ENCODE measurements at regions not wholly inside any gene's neighbourhood (a gene's known extent, or its start where the extent isn't known, plus 50 kb on each side); places are given as distances from the start of the nearest gene placed in this dataset.
"Not testable (repeated sequence)": the region's sequence is repeated elsewhere in the genome, so short reads cannot be mapped to it uniquely, and the experiment has no call there.

GRCh38 chr13:108003626-108004025 is 211.7 kb downstream of the LIG4 start:
- DNase-seq (ENCODE audit: low spot score), result no peak

- DNase-seq (ENCODE audit: low spot score), result no peak
Observed at GRCh38 chr13:108000998-108001397, 214.3 kb downstream of the LIG4 start.

GRCh38 chr13:107999751-108000150 is 215.6 kb downstream of the LIG4 start:
- DNase-seq (ENCODE audit: low spot score), result no peak

GRCh38 chr13:107994137-107994536 is 221.2 kb downstream of the LIG4 start:
- no peak for DNase-seq (ENCODE audit: low spot score)

- DNase-seq (ENCODE audit: low spot score), result no peak
Observed at GRCh38 chr13:107993239-107993949, 221.9 kb downstream of the LIG4 start.

GRCh38 chr13:107992542-107992941 is 222.8 kb downstream of the LIG4 start:
- DNase-seq (ENCODE audit: low spot score), result no peak

- no peak for DNase-seq (ENCODE audit: low spot score)
Observed at GRCh38 chr13:107977071-107977574, 238.2 kb downstream of the LIG4 start.

- no peak for DNase-seq (ENCODE audit: low spot score)
Observed at GRCh38 chr13:107976628-107977027, 238.7 kb downstream of the LIG4 start.

- no peak for DNase-seq (ENCODE audit: low spot score)
Observed at GRCh38 chr13:107974409-107974808, 240.9 kb downstream of the LIG4 start.

- no peak for DNase-seq (ENCODE audit: low spot score)
Observed at GRCh38 chr13:107969546-107969945, 245.8 kb downstream of the LIG4 start.

GRCh38 chr13:107968470-107968869 is 246.9 kb downstream of the LIG4 start:
- DNase-seq (ENCODE audit: low spot score), result no peak

- DNase-seq (ENCODE audit: low spot score), result no peak
Observed at GRCh38 chr13:107964395-107964794, 250.9 kb downstream of the LIG4 start.

GRCh38 chr13:107961849-107962608 is 253.3 kb downstream of the LIG4 start:
- no peak for DNase-seq (ENCODE audit: low spot score)

GRCh38 chr13:107960301-107960700 is 255.0 kb downstream of the LIG4 start:
- no peak for DNase-seq (ENCODE audit: low spot score)

GRCh38 chr13:107956889-107957288 is 258.4 kb downstream of the LIG4 start:
- DNase-seq (ENCODE audit: low spot score), result no peak

- DNase-seq (ENCODE audit: low spot score), result no peak
Observed at GRCh38 chr13:107942030-107942617, 273.2 kb downstream of the LIG4 start.

GRCh38 chr13:107941345-107942029 is 273.8 kb downstream of the LIG4 start:
- DNase-seq (ENCODE audit: low spot score), result no peak

- DNase-seq (ENCODE audit: low spot score), result no peak
Observed at GRCh38 chr13:107937848-107938247, 277.5 kb downstream of the LIG4 start.

GRCh38 chr13:107931056-107931455 is 284.3 kb downstream of the LIG4 start:
- DNase-seq (ENCODE audit: low spot score), result no peak

- DNase-seq (ENCODE audit: low spot score), result no peak
Observed at GRCh38 chr13:107928762-107929161, 286.6 kb downstream of the LIG4 start.

GRCh38 chr13:107927557-107927956 is 287.8 kb downstream of the LIG4 start:
- DNase-seq (ENCODE audit: low spot score), result no peak

- not testable (repeated sequence) for DNase-seq (ENCODE audit: low spot score)
Observed at GRCh38 chr13:107926515-107926914, 288.8 kb downstream of the LIG4 start.
